Iris pigment epithelial cell (primary cell): ENCODE measurements at regions not wholly inside any gene's neighbourhood (a gene's known extent, or its start where the extent isn't known, plus 50 kb on each side); places are given as distances from the start of the nearest gene placed in this dataset.
A peak's percentile ranks its signal among the peaks of the same experiment; 100 is the strongest.

Source experiments
- DNase-seq: peaks from one replicate; pipeline ENCODE4 v3.0.0-alpha.2; 2011; ENCODE audit warnings: low read depth

DNA sequence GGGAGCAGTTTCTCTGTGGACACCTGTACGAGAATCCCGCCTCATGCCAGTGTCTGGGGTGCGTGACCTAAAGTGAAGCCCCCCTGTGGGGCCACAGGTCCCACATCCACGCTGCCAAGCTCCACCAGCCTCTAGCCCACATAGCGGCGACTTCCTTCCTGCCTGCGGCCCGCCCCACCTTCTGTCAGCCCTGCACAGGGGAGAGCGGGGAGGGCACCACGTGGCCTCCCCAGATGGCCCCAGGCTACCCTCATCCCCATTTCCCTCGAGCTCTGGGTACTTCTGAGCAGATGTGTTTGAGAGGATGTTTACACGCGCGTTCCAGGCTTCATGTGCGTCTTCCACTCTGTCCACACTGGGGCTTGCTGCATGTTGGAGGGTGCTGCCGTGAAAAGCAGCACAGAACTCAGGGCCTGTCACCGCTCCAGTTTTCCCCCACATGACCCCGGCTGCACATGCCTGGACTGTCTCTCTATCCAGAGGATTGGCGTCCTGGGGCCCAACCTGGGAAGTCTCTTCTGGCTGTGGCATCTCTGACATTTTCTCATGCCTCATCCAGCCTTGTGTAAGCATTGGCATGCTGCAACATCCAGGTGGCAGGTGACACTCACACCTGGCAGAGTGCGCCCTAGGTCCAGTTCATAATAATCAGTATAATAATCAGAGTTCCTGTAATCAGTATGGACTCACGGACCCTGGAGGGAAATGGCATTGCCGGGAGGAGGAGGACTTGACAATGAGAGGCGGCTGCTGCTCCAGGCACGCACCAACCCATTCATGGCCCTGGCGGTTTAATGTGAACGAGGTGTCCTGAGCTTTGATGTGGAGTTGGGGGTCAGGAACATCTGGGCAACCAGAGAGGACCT, 146.3 kb upstream of the TWIST2 start:
- no peak for DNase-seq

DNA sequence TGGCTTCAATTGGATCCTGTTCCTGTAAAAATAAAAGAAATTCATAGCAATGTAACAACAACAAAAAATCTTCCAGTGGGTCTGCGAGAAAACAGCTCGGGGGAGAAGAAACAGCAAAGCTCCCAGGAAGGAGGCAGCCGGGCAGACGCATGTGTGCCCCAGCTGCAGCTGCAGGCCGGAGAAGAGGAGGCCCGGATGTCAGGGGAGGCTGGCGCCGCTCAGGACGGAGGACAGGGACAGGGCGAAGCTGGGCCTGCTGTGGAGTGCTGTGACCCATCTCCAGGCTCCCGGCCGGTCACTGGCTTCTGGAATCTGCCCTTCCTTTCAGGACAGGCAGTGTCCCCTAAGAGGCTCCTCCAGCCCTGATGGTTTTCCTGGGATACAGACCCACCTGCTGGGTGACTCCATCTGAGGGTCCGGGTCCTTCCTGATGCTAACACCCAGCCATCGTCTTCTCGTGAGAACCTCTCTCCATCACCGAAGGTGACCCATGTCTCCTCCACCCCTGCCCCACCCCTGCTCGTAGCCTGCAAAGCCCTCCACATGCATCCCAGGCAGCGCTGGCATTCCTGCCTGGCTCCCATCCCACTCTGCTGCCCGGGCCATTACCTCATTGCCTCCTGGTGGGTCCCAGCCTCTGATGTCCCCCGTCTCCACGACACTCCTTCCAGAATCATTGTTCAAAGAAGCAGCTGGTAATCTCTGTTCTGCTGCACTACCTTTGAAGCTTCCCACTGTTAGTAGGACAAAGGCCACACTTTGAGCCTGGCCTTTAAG, 145.4 kb upstream of the TWIST2 start:
- DNase-seq = no peak

GRCh38 chr2:238703053-238703415, 144.9 kb upstream of the TWIST2 start:
- DNase-seq = no peak

- DNase-seq = no peak
These were observed 144.4 kb upstream of the TWIST2 start for GRCh38 chr2:238703436-238703835.

- no peak for DNase-seq
These were observed 143.2 kb upstream of the TWIST2 start for GRCh38 chr2:238704471-238705225.

GRCh38 chr2:238706163-238706562, 141.7 kb upstream of the TWIST2 start:
- DNase-seq = no peak

DNA sequence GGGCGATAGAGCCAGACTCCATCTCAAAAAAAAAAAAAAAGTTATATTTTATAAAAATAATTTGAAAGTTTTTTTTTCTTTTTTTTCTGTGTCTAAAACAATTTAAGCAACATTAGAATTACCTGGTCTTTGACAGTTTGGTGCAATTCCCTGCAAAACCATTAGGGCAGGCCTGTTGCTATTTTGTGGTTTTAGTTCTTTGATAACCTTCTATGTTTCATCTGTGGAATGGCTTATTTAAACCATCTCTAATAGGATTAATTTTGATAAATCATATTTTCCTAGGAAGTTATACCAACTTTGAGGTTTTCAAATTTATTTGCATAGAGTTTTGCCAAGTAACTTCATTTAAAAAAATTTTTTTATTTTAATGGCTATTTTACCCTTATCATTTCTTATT, 141.2 kb upstream of the TWIST2 start:
- no peak for DNase-seq

- no peak for DNase-seq
These were observed 138.4 kb upstream of the TWIST2 start for GRCh38 chr2:238709325-238710025.

- no peak for DNase-seq
These were observed 137.7 kb upstream of the TWIST2 start for GRCh38 chr2:238710032-238710735.

DNA sequence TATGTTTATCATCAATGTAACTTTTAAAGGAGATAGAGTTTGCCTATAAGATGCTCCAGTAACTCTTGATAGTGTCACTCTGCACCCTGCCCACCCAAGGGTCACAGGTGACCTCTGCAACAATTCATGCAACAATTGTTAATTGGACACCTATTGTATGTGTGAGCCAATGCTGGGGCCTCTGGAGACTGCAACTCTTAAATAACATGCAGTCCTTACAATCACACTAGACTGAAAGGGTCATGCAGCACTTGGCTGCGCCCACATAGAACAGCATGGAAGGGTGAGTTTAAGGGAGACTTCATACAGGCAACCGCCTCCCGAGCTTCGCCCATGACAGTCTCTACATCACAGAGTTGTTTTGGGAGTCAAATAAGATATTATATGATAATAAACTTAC, 137.1 kb upstream of the TWIST2 start:
- no peak for DNase-seq

DNA sequence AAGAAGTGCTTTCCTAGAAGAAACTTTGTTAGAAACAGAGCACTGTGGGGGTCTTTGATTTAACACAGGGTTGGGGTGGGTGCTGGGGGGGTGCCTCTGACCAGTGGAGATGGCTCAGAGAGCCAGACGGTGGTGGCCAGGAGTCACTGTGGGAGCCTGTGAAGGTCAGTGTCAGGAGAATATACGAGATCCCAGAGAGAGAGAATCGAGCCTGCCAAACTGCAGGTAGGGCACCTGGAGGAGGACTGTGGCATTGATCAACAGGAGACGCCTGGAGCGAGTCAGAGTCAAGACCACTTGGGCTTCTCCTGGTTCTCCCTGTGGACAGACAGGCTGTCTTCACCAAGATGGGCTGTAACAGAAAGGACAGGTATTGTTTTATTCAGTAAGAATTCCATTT, 136.5 kb upstream of the TWIST2 start:
- DNase-seq = no peak

DNA sequence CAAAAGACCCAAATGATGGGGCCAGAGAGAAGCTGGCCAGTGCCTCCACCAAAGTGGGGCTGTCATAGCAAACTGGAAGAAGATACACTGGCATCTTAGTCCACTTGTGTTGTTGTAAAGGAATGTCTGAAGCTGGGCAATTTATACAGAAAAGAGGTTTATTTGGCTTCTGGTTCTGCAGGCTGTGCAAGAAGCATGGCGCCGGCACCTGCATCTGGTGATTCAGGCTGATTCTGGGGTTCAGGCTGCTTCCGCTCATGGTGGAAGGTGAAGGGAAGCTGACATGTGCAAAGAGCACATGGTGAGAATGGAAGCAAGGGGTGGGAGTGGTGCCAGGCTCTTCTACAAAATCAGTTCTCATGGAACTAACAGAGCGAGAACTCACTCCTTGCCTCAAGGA, 135.9 kb upstream of the TWIST2 start:
- no peak for DNase-seq

DNA sequence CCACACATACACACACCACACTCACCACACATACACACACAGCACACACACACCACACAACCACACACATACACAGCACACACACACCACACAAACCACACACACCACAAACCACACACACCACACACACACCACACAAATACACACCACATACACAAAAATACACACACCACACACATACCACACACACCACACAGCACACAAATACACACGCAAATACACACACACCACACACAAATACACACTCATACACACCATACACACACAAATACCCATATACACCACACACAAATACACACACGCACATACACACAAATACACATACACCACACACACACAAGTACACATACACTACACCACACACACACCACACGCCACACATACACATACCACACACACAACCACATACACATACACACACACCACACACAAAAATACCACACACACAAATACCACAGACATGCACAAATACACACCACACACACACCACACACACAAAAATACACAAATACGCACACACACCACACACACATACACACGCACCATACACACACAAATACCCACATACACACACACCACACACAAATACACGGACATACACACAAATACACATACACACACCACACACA, 134.6 kb upstream of the TWIST2 start:
- DNase-seq = no peak

DNA sequence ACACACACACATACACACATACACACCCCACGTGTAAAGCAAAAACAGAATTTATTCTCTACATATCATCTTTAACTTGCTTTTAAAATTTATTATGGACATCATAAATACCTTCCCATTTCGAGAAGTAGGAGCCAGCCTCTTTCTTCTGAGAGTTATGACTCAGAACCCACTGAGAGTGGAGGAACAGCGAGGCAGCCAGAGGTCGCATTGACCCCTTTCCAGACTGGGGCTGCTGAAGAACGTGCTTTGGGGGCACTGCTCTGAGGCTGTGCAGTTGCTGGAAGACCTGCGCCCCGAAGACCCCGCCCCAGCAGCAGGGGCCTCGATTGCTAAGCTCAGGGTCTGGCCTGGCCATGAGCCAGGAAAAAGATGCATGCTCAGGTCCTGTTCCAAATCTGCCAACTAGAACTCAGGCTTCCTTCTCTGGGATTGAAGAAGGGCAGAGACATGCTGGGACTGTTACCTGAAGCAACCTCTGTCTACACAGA, 133.8 kb upstream of the TWIST2 start:
- peak; percentile 15 for DNase-seq

DNA sequence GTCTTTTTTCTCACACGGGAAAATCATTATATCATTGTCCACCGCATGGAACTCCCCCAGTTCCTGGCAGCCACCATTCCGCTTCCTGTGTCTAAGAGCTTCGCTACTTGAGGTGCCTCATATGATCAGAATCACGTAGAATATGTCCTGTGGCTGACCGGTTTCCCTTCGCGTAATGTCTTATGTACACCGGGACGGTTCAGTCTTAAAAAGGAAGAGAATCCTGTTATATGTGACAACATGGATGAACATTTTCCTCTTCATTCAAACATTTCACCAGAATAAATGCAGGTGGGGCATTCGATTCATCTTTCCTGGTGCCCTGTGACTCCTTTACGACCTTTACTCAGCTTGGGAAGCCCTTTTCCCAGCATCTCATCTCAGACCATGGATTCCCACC, 131.7 kb upstream of the TWIST2 start:
- DNase-seq = no peak

GRCh38 chr2:238716585-238716984, 131.3 kb upstream of the TWIST2 start:
- no peak for DNase-seq

DNA sequence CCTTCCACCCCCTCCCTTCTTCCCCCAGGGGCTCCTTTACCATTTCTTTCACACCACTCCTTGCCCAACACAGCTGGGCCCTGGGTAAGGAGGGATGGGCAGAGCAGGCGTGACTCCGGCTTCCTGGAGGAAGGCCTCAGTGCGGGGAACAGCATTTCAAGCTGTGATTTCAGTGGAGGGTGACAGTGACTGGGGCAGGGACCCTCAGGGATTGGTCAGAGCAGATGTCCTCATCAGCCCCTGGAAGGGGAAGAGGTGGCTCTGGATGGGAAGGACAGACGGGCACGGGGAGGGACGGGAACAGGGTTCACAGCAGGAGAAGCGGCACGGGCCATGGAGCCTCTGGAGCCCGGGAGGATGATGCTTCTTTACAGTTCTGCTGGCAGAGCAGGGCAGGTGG, 130.8 kb upstream of the TWIST2 start:
- no peak for DNase-seq

DNA sequence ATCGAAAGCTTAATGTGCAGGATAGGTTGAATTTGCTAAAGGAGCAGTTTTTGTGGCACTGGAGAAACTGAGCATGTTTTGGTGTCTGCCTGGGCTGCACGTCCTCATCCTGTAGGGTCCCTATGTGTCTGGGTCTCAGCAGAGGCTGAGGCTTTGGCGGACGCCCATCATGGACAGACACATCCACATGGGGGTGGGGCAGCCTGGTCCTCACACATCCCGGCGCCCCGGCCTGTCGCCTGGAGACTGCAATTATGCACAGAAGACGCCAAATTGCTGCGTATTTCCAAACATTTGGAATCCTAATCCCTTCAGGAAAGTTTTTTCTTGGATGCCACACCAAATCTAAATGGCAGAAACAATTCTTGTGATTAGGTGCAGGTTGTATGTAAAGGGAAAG, 128.2 kb upstream of the TWIST2 start:
- no peak for DNase-seq

DNA sequence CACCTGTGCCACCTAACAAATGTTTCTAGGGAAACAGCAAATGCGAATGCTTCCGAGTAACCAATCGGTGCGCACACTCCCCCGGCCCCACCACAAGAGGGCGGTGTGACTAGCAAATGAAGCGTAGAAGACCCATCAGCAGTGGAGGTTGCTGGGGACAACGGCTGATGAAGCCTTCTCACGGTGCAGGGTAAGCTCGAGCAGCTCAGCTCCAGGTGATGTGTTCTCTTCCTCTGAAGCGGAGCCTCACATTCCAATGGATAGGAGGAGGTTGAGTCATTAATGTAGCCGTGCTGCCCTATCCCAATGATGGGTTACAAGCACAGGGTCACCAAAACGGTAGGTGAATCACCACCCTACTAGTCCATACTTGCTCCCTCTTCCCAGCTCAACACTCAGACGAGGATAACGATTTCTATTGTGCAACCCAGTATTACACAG, 127.6 kb upstream of the TWIST2 start:
- peak; percentile 37 for DNase-seq

DNA sequence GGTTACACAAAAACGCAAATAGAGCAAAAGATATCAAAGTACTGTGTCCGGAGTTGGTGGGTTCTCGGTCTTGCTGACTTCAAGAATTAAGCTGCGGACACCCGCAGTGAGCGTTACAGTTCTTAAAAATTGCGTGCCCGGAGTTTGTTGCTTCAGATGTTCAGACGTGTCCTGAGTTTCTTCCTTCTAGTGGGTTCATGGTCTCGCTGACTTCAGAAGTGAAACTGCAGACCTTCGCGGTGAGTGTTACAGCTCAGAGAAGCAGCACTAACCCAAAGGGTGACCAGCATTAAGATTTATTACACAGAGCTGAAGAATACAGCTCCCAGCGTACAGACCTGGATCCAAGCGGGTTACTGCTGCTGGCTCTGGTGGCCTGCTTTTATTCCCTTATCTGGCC, 125.7 kb upstream of the TWIST2 start:
- no peak for DNase-seq

DNA sequence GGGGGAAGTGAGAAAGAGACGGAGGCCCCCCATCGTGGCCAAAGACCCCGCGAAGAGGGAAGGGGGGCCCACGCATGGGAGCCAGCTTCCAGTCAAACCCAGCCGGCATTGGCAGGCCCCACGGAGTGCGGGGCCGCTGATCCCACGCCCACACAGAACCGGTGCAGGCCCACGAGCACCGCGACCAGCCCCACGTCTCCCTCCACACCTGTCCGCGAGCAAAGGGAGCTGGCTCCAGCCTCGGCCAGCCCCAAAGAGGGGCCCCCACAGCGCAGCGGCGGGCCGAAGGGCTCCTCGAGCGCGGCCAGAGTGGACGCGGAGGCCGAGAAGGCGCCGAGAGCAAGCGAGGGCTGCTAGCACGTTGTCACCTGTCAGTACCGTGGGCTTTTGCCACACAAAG, 125.0 kb upstream of the TWIST2 start:
- DNase-seq = no peak
